H9 (cell line): ENCODE measurements at regions not wholly inside any gene's neighbourhood (a gene's known extent, or its start where the extent isn't known, plus 50 kb on each side); places are given as distances from the start of the nearest gene placed in this dataset.

ENCODE experiments used
- DNase-seq: peaks from one replicate; pipeline ENCODE4 v3.0.0-alpha.2; 2017
- H2AFZ ChIP-seq: one replicate; pipeline ENCODE4 v1.6.1; 2013; ENCODE audit warnings: mild to moderate bottlenecking, low read length, control low read depth, moderate library complexity
- H2AK5ac ChIP-seq: 2 replicates; pipeline ENCODE4 v1.6.1; 2013; ENCODE audit warnings: low read length, control low read depth, mixed read lengths; ENCODE audit not compliant: insufficient read length
- H2BK120ac ChIP-seq: one replicate; pipeline ENCODE4 v1.6.1; 2013; ENCODE audit warnings: low read depth, mild to moderate bottlenecking, low read length, control low read depth, inconsistent platforms; ENCODE audit not compliant: poor library complexity, severe bottlenecking
- H2BK12ac ChIP-seq: 2 replicates; pipeline ENCODE4 v1.6.1; 2013; ENCODE audit warnings: low read length, control low read depth, mixed read lengths, low read depth; ENCODE audit not compliant: insufficient read length
- H2BK15ac ChIP-seq: 2 replicates; pipeline ENCODE4 v1.6.1; 2013; ENCODE audit warnings: low read depth, low read length, control low read depth
- H2BK20ac ChIP-seq: one replicate; pipeline ENCODE4 v1.6.1; 2013; ENCODE audit warnings: low read depth, mild to moderate bottlenecking, low read length, control low read depth, inconsistent platforms; ENCODE audit not compliant: poor library complexity, severe bottlenecking
- H2BK5ac ChIP-seq: 2 replicates; pipeline ENCODE4 v1.6.1; 2013; ENCODE audit warnings: low read length, control low read depth, mixed read lengths; ENCODE audit not compliant: insufficient read length
- H3K14ac ChIP-seq: 2 replicates; pipeline ENCODE4 v1.6.1; 2013; ENCODE audit warnings: low read length, control low read depth; ENCODE audit not compliant: insufficient read depth
- H3K18ac ChIP-seq: 2 replicates; pipeline ENCODE4 v1.6.1; 2013; ENCODE audit warnings: low read depth, mild to moderate bottlenecking, mixed read lengths, low read length, control low read depth; ENCODE audit not compliant: insufficient read length
- H3K23ac ChIP-seq: 2 replicates; pipeline ENCODE4 v1.6.1; 2013; ENCODE audit warnings: low read length, control low read depth, mixed read lengths, low read depth; ENCODE audit not compliant: insufficient read length
- H3K23me2 ChIP-seq: 2 replicates; pipeline ENCODE4 v1.6.1; 2013; ENCODE audit warnings: low read depth, mild to moderate bottlenecking, mixed read lengths, low read length, control low read depth; ENCODE audit not compliant: insufficient read length, poor library complexity, severe bottlenecking
- H3K27ac ChIP-seq: 2 replicates; pipeline ENCODE4 v1.5.1; 2013; ENCODE audit warnings: low read length, control low read depth, mixed read lengths, low read depth; ENCODE audit not compliant: insufficient read length
- H3K27me3 ChIP-seq: 2 replicates; pipeline ENCODE4 v1.6.1; 2013; ENCODE audit warnings: low read length, control low read depth, inconsistent platforms; ENCODE audit not compliant: insufficient read depth
- H3K4ac ChIP-seq: 2 replicates; pipeline ENCODE4 v1.6.1; 2013; ENCODE audit warnings: low read depth, mild to moderate bottlenecking, control low read depth, inconsistent platforms, low read length, moderate library complexity
- H3K4me1 ChIP-seq: 2 replicates; pipeline ENCODE4 v1.6.1; 2013; ENCODE audit warnings: low read length, control low read depth, inconsistent platforms; ENCODE audit not compliant: insufficient read depth
- H3K4me2 ChIP-seq: 2 replicates; pipeline ENCODE4 v1.6.1; 2013; ENCODE audit warnings: low read length, control low read depth, mixed read lengths; ENCODE audit not compliant: insufficient read length, insufficient read depth
- H3K56ac ChIP-seq: 2 replicates; pipeline ENCODE4 v1.6.1; 2013; ENCODE audit warnings: low read depth, mild to moderate bottlenecking, mixed read lengths, low read length, control low read depth; ENCODE audit not compliant: insufficient read length
- H3K79me1 ChIP-seq: 2 replicates; pipeline ENCODE4 v1.6.1; 2013; ENCODE audit warnings: low read depth, mild to moderate bottlenecking, moderate library complexity, low read length, control low read depth, inconsistent platforms; ENCODE audit not compliant: insufficient read depth, poor library complexity, severe bottlenecking
- H3K79me2 ChIP-seq: 2 replicates; pipeline ENCODE4 v1.6.1; 2013; ENCODE audit warnings: low read length, control low read depth, inconsistent platforms; ENCODE audit not compliant: insufficient read depth
- H3K9ac ChIP-seq: 2 replicates; pipeline ENCODE4 v1.6.1; 2013; ENCODE audit warnings: low read length, control low read depth, mixed read lengths; ENCODE audit not compliant: insufficient read length; ENCODE audit errors: extremely low read depth
- H3K9me3 ChIP-seq: one replicate; pipeline ENCODE4 v1.6.1; 2013; ENCODE audit warnings: low read depth, low read length, inconsistent platforms; ENCODE audit not compliant: control insufficient read depth
- H3T11ph ChIP-seq: one replicate; pipeline ENCODE4 v1.6.1; 2013; ENCODE audit warnings: mild to moderate bottlenecking, low read length, control low read depth, inconsistent platforms
- H4K20me1 ChIP-seq: one replicate; pipeline ENCODE4 v1.6.1; 2013; ENCODE audit not compliant: control insufficient read depth, insufficient read length, insufficient read depth
- H4K5ac ChIP-seq: 2 replicates; pipeline ENCODE4 v1.6.1; 2013; ENCODE audit warnings: low read depth, mild to moderate bottlenecking, mixed read lengths, low read length, control low read depth; ENCODE audit not compliant: insufficient read length
- H4K8ac ChIP-seq: replicated peaks from 2 replicates; pipeline ENCODE4 v1.6.1; 2013; ENCODE audit warnings: low read length, control low read depth, mixed read lengths, low read depth; ENCODE audit not compliant: insufficient read length
- H4K91ac ChIP-seq: 2 replicates; pipeline ENCODE4 v1.6.1; 2013; ENCODE audit warnings: low read depth, mild to moderate bottlenecking, moderate library complexity, mixed read lengths, low read length, control low read depth; ENCODE audit not compliant: insufficient read length
- H3K27ac Mint-ChIP-seq, 3 experiments: 2 replicates in 2 of 3; 3 replicates in 1 of 3; pipeline ENCODE4 v1.8.0; 2020 to 2021; ENCODE audit warnings: mixed read lengths in 3 of 3, mild to moderate bottlenecking in 1 of 3, moderate library complexity in 1 of 3
- H3K27me3 Mint-ChIP-seq: 2 replicates; pipeline ENCODE4 v1.8.0; 2021; ENCODE audit warnings: low read depth, mild to moderate bottlenecking, moderate library complexity, mixed read lengths
- H3K36me3 Mint-ChIP-seq, 3 experiments: 2 replicates in 2 of 3; 3 replicates in 1 of 3; pipeline ENCODE4 v1.8.0; 2020 to 2021; ENCODE audit warnings: low read depth in 3 of 3, mixed read lengths in 3 of 3; ENCODE audit not compliant: insufficient read depth in 1 of 3
- H3K4me1 Mint-ChIP-seq, 2 experiments: 2 replicates each; pipeline ENCODE4 v1.8.0; 2020; ENCODE audit warnings: mixed read lengths in 2 of 2
- H3K4me3 Mint-ChIP-seq, 2 experiments: 2 replicates in 1 of 2; 3 replicates in 1 of 2; pipeline ENCODE4 v1.8.0; 2020 to 2021; ENCODE audit warnings: mild to moderate bottlenecking in 2 of 2, mixed read lengths in 2 of 2, moderate library complexity in 1 of 2
- H3K9me3 Mint-ChIP-seq, 2 experiments: 2 replicates in 1 of 2; 3 replicates in 1 of 2; pipeline ENCODE4 v1.8.0; 2020; ENCODE audit warnings: mild to moderate bottlenecking in 2 of 2, mixed read lengths in 2 of 2, moderate library complexity in 1 of 2
- WGBS: extraction: QIAGEN DNeasy Blood & Tissue Kit; methylation state at CpG from one replicate; pipeline ENCODE4 v1.1.7; 2013; ENCODE audit warnings: missing lambda C conversion rate, low lambda C conversion rate, mixed read lengths; ENCODE audit not compliant: insufficient read length; ENCODE audit errors: extremely low coverage; 5-methylcytosine and 5-hydroxymethylcytosine counted together
- TF ChIP-seq, protein P1 (sequence below): fragments of 200-600 bp; sonication (generic); conservative IDR thresholded peaks from 3 replicates; pipeline ENCODE4 v1.8.0; 2021; ENCODE audit warnings: antibody characterized with exemption, mild to moderate bottlenecking

- no peak overlapping the region for H3K27ac Mint-ChIP-seq
These were observed 53.2 kb downstream of the RIN2 start for GRCh38 chr20:19811231-19811630.

More at GRCh38 chr20:19811231-19811630, 53.2 kb downstream of the RIN2 start:
- no peak overlapping the region for H3T11ph ChIP-seq
- no peak overlapping the region for H3K18ac ChIP-seq
- H3K23ac ChIP-seq, result no peak overlapping the region
- DNase-seq, result no peak
- 0 out of 2 replicates have a peak, but pooled peaks cover 2% of the 10 kb centered on the region for H3K79me2 ChIP-seq
- no peak overlapping the region for H2BK12ac ChIP-seq
- H3K9ac ChIP-seq, result no peak overlapping the region
- H3K79me1 ChIP-seq, result no peaks in the 10 kb centered on the region
- no peak overlapping the region for H4K8ac ChIP-seq
- H4K91ac ChIP-seq, result no peak overlapping the region
- Mint-ChIP-seq H3K4me3 (no peak overlapping the region), H3K9me3 (no peaks in the 10 kb centered on the region), H3K4me1 (peaks cover 4% of the 10 kb centered on the region in 2 experiments), H3K36me3 (peaks cover 0 to 5% (median 0%) of the 10 kb centered on the region in 3 experiments; a peak in 1 of 7 replicates), H3K27me3 (no peaks in the 10 kb centered on the region; the same call in 1 of the 2 replicates)
- H3K4me2 ChIP-seq, result no peak overlapping the region
- no peak overlapping the region for H3K56ac ChIP-seq
- no peak overlapping the region for H2BK120ac ChIP-seq
- H3K14ac ChIP-seq, result peak overlapping the region; percentile 15; the same call in 1 of the 2 replicates
- WGBS, result no CpG with 5 or more reads among the region's 8 CpGs
- no peak overlapping the region for H2BK15ac ChIP-seq
- H2AFZ ChIP-seq, result no peak overlapping the region
- no peaks in the 10 kb centered on the region for H4K20me1 ChIP-seq
- H3K4me1 ChIP-seq, result no peaks in the 10 kb centered on the region
- H2BK5ac ChIP-seq, result no peak overlapping the region
- H3K4ac ChIP-seq, result no peak overlapping the region
- no peak overlapping the region for H4K5ac ChIP-seq
- no peak overlapping the region for H3K27ac ChIP-seq
- H2AK5ac ChIP-seq, result no peak overlapping the region
- TF ChIP-seq, protein P1, sequence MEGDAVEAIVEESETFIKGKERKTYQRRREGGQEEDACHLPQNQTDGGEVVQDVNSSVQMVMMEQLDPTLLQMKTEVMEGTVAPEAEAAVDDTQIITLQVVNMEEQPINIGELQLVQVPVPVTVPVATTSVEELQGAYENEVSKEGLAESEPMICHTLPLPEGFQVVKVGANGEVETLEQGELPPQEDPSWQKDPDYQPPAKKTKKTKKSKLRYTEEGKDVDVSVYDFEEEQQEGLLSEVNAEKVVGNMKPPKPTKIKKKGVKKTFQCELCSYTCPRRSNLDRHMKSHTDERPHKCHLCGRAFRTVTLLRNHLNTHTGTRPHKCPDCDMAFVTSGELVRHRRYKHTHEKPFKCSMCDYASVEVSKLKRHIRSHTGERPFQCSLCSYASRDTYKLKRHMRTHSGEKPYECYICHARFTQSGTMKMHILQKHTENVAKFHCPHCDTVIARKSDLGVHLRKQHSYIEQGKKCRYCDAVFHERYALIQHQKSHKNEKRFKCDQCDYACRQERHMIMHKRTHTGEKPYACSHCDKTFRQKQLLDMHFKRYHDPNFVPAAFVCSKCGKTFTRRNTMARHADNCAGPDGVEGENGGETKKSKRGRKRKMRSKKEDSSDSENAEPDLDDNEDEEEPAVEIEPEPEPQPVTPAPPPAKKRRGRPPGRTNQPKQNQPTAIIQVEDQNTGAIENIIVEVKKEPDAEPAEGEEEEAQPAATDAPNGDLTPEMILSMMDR, result no peak
- no peaks in the 10 kb centered on the region for H3K23me2 ChIP-seq
- H3K27me3 ChIP-seq, result no peaks in the 10 kb centered on the region
- no peaks in the 10 kb centered on the region for H3K9me3 ChIP-seq
- no peak overlapping the region for H2BK20ac ChIP-seq
